ENCODE measurements at regions not wholly inside any gene's neighbourhood (a gene's known extent, or its start where the extent isn't known, plus 50 kb on each side); places are given as distances from the start of the nearest gene placed in this dataset.
A peak's percentile ranks its signal among the peaks of the same experiment; 100 is the strongest.
"Not testable (repeated sequence)": the region's sequence is repeated elsewhere in the genome, so short reads cannot be mapped to it uniquely, and the experiment has no call there.

DNA sequence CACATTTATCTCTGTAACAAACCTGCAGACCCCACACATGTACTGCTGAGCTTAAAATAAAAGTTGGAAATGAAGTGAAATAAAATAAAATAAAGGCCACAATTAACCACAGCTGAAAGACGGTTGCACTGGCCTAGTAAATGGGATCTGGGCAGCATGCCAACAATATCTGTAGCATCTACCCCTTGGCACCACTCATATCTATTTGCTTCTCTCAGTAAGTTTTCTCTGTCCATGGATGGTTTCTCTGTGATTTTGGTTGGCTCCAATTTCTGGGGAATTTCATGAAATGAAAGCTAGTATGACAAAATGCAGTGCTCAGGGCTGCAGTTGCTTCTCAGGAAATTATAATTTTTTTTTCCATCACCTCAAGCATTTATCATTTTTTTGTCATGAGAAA, 172.0 kb upstream of the IL15 start:
- no peak for DNase-seq

DNA sequence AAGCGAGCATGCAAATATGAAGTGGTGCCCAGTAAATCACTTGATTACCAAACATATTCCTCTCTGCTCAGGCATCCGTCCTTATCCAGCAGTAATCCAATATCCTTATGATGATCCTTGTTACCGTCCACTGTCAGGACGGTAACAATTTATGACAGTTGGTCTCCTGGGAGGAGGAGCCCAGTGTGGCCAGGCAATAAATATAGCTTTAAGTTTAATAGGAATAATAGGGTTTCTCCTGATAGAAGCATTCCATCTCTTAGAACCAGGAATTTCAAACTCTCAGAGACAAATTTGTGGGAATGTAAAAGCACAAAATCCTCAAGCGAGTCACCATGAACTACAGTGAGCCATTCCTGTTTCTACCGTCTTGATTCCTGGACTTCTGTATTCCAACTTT, 171.2 kb upstream of the IL15 start:
- no peak for DNase-seq

DNA sequence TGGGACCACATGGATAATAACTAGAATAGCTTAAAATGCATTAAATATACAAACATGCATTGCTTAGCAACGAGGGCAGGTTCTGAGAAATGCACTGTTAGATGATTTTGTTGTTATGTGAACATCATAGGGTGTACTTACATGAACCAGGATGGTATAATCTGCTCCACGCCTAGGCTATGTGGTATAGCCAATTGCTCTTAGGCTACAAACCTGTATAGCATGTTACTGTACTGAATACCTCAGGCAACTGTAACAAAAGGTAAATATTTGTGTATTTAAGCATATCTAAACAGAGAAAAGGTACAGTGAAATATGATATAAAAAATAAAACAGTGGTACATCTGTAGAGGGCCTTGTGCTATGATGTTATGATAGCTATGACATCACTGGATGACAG, 169.2 kb upstream of the IL15 start:
- DNase-seq, result no peak

DNA sequence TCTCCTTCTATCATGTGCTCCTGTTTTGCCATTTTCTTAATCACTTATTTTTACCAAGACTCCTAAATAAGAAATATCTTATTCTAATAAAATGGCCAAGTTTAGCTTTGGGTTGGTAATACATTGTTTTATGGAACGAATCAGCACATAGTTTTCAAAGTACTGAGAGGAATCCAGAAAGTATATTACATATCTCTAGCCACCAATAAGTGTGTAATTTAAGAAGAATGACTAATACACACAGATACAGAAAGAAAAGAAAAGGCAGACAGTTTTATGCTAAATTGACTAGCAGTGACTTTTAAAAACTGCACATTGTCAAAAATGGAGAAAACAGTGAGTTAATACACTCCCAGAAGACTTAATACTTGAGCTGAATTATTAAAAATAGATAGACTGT, 167.0 kb upstream of the IL15 start:
- no peak for DNase-seq

DNA sequence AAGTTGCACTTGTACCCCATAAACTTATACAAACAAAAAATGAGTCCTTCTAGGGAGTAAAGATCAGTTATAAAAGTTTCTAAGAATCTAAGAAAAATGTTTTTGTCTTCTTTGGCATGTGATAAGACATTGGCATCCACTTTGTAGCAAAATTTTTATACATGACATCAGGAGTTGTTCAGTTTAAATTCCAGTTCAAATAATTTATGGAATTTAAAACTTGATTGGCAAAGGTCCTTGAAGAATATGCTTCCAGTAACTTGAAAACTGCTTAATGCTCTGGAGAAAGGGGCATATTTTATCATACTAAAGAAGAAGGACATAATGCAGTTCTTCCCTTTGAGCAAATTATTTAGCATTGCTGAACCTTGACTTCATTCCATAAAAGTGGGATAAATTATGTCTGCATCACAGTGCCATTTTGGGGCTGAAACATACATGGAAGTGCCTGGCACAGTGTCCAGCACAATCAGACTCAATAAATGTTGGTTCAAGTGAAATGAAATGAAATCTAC, 163.3 kb upstream of the IL15 start:
- no peak for DNase-seq

DNA sequence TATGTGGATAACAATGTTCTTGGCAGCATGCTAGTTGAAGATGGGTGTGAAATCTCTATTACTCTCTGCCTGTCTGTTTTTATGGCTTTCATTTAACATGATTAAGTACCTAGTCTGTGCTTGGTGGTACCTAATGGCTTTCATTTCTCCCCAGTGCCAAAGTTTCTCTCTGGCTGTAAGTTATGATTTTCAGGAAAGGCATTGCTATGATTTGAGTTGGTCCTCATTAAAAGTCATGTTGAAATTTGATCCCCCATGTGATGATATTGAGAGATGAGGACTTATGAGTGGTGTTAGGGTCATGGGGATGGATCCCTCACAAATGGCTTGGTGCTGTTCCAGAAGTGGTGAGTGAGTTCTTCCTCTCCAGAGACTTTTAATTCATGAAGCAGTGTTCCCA, 162.4 kb upstream of the IL15 start:
- DNase-seq, result peak; percentile 21

DNA sequence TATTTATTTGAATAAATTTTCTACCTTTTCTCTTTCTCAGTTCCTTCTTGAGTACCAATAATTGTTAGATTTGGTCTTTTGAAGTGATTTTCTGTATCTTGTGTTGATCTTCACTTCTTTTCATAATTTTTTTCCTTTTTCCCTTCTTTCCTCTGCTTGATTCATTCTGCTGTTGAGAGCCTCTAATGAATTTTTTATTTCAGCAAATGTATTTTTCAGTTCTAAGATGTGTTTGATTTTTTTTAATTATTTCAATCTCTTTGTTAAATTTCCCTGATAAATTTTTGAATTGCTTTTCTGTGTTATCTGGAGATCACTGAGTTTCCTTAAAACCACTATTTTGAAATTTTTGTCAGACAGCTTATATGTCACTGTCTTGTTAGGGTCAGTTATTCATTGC, 155.4 kb upstream of the IL15 start:
- no peak for DNase-seq

DNA sequence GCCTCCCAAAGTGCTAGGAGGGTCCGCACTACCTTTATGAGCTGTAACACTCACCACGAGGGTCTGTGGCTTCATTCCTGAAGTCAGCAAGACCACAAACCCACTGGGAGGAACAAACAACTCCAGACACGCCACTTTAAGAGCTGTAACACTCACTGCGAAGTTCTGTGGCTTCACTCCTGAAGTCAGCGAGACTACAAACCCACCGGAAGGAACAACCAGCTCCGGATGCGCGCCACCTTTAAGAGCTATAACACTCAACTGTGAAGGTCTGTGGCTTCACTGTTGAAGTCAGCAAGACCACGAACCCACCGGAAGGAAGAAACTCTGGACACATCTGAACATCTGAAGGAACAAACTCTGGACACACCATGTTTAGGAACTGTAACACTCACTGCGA, 152.1 kb upstream of the IL15 start:
- DNase-seq, result not testable (repeated sequence)

DNA sequence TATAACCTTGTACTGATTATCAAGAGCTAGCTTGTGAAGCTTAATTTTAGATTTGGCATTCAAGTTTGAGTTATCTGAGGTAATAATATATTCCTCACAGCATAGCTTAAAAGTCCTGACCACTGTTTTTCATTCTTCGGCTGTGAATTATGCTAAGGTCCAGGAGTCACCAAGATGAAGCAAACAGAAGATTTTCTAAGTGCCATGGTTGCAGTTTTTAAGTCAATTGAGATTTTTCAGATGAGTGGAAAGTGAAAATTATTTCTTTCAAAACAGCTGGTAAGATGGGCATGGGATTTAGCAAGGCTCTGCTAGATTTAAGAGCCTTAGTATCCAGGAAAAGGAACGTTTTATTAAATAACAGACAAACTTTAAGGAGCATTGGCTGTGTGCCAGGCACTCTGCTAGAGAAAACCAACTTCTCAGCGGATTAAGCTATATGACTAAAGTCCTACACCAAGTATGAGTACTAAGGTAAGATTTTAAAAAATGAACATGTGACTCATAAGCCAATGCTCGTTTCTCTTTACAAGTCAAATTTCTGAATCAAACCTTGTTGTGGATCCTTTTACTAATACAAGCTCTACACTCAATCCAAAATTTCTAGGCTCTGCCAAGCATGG, 149.9 kb upstream of the IL15 start:
- peak; percentile 86 for DNase-seq

DNA sequence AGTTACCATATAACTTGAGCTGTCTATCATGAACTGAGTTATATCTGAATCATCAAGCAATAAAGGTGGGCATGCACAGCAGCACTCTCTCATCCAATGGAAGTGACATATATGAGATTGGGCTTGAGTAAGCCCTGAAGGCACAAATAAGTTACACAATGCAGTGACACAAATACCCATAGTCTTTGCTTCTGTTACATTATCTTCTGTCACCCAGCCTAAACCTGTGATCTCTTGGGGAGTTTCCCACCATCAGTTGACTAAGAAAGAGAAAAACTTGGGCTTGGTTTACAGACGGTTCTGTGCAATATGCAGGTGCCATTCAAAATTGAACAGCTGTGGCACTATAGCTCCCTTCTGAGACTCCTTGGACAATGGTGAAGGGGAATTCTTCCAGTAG, 138.8 kb upstream of the IL15 start:
- no peak for DNase-seq

DNA sequence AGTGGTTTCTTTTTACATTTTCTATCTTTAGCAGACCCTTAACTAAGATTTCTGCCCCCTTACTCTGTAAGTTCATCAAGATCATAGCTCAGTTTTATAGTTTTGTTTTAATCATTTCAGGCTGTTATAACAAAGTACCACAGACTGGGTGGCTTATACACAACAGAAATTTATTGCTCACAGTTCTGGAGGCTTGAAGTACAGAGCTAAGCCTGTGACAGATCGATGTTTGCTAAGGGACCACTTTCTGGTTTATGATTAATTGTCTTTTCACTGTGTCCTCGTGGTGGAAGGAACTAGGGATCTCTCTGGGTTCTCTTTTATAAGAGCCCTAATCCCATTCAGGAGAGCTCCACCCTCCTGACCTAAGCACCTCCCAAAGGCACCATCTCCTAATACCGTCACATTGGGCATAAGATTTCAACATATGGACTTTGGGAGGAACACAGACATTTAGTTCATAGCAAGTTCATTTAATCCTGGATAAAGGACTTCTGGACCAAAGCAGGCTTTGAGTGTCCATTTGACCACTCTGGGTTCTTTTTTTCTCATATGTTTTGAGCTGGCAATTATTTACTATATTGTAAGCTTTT, 137.0 kb upstream of the IL15 start:
- DNase-seq, result no peak

DNA sequence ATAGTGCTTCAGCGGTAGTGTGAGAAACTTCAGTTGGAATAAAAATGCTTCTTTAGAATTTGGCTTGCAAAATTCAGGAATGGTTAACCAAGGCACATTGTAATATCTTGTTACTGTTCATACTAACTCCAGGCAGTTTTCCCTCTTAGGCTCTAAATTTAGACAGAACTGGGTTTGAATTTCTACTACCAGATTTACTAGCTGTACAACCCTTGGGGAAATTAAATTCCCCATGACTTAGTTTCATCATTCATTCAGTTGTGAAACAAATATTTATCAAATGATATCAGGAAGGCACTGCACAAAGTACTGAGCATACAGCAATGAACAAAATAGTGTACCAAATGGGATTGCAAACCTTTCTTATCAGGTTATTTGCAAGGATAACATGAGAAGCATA, 135.0 kb upstream of the IL15 start:
- no peak for DNase-seq

DNA sequence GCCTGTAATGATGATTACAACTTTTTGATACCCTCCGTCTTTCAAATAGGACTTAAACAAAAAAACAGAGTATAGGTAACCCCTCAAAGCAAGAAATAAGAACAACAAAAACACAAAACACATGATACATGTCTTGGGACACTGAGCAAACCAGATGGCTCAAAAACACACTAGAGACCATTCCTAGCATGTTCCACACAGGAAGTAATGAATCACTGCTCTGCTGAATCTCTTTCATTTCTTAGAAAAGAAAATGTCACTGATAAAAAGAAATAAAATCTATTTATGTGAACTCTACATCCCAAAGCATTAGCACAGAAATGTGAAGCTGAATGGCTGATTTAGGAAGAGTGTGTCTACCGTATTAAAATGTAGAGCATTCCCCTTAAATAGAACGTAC, 134.5 kb upstream of the IL15 start:
- peak; percentile 12 for DNase-seq

DNA sequence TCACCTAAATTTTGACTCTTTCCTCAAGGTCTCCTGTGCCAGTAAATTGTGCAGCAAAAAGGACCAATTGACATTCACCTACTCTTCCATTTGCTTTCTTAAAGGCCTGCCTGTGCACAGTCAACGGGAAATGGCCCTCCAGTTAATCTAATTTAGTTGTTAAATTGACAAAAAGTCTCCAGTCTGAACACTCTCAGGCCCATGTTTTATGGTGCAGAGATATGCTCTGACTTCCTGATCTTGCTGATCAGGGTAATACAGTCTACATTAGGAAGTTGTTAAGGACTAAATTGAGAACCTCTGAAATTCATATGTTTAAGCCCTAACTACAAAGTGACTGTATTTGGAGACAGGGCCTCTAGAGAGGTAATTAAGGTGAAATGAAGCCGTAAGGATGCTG, 133.6 kb upstream of the IL15 start:
- no peak for DNase-seq

DNA sequence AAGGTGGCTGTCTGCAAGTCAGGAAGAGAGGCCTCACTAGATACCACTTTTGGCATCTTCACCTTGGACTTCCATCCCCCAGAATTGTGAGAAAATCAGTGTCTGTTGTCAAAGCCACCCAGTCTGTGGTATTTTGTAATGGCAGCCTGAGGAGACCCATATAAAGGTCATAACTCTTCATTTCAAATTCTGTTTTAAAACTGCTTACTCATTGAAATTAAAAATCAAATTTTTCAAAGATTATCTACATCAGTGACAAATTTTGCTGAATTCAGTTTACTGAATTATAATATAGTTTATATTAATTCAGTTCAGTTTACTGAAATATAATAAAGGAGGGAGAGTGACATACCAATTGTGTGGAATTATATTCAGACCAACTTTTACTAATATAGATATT, 133.1 kb upstream of the IL15 start:
- DNase-seq, result no peak

DNA sequence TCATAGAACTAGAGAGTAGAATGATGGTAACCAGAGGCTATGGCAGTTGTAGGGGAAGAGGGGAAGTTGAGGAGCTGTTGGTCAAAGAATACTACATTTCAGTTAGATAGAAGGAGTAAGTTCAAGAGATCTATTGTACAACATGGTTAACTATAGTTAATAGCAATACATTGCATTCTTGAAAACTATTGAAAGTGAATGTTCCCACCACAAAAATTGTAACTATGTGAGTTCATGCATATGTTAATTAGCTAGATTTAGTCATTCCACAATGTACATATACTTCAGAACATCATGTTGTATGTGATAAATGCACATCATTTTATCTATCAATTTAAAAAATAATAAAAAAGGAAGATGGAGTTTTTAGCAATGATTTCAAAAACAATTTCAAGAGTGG, 125.3 kb upstream of the IL15 start:
- DNase-seq, result no peak

DNA sequence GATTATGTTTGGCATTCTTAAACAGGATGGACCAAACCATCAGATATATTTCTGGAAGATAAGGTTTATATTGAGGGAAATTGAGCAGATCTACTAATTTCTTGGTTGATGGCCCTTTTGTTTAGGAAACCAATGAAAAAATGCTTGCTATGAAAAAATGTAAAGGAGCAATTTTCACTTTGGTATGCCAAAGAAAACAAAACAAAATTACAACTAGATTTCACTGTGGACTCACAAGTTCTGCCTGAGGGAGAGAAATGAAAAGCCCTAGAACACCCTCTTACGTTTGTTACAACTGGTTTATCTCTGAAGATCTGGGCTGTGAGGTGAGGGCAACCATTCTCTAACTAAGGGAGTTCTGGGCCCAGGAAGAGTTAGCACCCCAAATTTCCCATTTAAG, 122.5 kb upstream of the IL15 start:
- no peak for DNase-seq

DNA sequence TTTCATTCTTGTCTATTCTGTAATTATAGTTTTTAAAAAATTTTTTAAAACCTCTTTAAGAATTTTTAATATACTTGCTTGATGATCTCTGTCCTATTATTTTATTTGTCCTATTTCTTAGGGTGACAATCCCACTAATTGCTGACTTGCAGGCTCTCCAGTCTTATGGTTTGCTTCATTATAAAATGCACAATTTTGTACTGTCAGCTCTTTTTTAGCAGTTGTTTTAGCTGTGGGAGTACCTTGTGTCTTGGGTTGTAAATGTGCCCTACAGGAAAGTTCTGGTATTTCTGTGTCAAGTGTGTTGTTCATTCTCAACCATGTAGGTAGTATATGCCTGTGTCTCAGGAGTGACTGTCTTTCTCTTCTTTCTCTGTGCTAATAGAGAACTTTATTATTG, 118.2 kb upstream of the IL15 start:
- no peak for DNase-seq

DNA sequence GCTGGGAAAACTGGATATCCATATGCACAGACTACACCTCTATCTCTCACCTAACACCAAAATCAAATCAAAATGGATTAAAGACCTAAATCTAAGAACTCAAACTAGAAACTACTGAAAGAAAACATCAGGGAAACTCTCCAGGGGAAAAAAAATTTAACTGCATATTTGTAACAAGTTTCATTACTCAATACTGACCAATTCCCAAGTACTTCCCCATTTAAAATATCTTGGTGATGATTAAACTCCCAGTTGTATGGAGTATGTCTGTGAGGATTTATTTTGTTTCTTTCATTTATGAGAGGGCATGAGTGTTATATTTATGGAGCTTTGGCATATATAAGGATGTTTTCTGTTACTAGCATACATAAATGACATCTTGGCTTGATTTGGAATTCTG, 112.3 kb upstream of the IL15 start:
- DNase-seq, result peak; percentile 51

DNA sequence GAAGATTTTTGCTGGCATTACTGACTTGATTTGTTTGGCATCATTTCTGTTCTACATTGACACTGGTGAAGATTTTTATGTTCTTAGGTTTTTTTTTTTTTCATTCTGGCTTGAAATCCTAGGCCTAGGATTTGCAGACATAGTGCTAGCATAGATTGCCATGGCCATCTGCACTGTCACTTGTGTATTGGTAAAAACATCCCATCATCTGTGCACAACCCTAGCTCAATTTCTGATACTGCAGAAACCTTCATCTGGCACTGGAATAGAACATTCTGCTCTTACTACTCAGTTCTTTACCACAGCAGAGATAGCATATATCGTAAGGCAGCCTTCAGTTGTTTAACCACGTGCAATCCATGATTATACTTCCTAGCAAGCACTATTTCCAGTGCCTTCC, 111.5 kb upstream of the IL15 start:
- DNase-seq, result no peak

DNA sequence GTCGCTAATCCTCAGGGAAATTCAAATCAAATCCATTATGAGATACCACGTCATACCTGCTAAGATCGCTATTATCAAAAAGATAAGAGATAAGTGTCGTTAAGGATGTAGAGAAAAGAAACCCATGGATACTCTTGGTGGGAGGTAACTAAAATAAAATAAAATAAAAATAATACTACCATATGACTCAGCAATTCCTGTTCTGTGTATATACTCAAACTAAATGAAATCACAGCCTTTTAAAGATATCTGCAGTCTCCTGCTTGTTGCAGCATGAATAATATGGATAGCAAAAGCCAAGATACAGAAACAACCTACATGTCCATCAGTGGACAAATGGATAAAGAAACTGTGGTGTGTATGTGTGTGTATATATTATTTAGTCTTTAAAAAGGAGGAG, 105.8 kb upstream of the IL15 start:
- DNase-seq, result no peak

DNA sequence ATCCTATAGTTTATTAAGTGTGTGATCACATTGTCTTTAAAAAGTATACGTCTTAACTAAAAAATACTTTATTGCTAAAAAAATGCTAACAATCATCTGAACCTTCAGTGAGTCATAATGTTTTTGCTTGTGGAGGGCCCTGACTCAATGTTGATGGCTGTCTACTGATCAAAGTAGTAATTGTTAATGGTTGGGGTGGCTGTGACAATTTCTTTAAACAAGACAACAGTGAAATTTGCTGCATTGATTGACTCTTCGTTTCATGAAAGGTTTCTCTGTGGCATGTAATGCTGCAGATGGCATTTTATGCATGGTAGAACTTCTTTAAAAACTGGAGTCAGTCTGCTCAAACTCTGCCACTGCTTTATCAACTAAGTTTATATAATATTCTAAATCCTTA, 101.4 kb upstream of the IL15 start:
- DNase-seq, result no peak

DNA sequence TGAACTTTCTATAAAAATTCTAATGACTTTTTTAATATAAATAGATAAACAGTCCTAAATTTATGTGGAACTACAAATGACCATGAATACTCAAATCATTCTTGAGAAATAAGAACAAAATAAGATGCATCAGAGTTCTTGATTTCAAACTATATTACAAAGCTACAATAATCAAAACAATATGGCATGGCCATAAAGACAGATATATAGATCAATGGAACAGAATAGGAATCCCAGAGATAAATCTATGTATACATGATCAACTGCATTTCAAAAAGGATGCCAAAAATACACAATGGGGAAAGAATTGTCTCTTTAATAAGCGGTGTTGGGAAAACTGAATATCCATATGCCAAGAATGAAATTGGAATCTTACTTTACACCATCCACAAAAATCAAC, 98.4 kb upstream of the IL15 start:
- no peak for DNase-seq

DNA sequence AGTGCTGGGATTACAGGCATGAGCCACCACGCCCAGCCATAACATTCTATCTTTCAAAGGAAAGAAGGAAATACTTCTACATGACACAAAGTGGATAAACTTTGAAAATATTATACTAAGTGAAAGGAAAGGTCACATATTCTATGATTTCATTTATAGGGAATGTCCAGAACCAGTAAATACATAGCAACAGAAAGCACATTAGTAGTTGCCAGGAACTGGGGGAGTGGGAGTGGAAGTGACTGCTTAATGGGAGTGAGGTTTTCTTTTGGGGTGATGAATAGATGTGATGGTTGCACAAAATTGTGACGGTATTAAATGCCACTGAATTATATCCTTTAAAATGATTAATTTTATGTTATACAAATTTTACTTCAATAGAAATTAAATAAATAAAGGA, 95.7 kb upstream of the IL15 start:
- no peak for DNase-seq

DNA sequence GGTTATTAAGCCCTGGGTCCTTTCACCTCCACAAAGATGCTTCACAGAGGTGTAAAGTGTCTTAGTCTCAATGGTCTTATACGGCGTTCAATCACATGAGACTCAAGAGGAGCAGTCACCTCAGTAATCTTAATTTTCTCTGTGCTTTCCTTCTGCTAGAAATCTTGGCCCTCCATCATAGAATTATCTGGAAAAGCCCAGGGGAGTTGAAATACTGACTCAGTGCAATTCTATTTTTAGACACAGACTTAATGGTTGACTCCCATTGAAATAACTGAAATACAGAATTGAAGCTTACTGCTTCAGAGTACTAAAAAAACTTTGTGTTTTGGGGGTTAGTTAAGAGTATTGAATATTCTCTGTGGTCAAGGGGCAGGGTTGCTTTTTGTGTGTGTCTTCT, 94.5 kb upstream of the IL15 start:
- no peak for DNase-seq
